ENCODE measurements at regions not wholly inside any gene's neighbourhood (a gene's known extent, or its start where the extent isn't known, plus 50 kb on each side); places are given as distances from the start of the nearest gene placed in this dataset.

- BruUV-seq (replicated peaks), result no TSS peak
- Histone ChIP-seq H3K4me2 (ENCODE audit: low read length) (no peak overlapping the region), H3K36me3 (ENCODE audit: control insufficient read depth in 1 of 2, insufficient read depth in 2 of 2, low read length in 2 of 2) (no peaks in the 10 kb centered on the region), H3K9ac (ENCODE audit: low read length) (no peak overlapping the region), H3K9me3 (ENCODE audit: control insufficient read depth in 1 of 2, insufficient read depth in 1 of 2, low read depth in 1 of 2, low read length in 2 of 2) (no peaks in the 10 kb centered on the region), H3K27ac (ENCODE audit: low read depth, low read length) (no peak overlapping the region), H3K4me1 (ENCODE audit: control insufficient read depth in 1 of 2, insufficient read depth in 2 of 2, low read length in 2 of 2) (peaks cover 3 to 17% of the 10 kb centered on the region in 2 experiments; a peak in 3 of 4 replicates), H4K20me1 (ENCODE audit: insufficient read depth) (no peaks in the 10 kb centered on the region), H3K9me2 (ENCODE audit: insufficient read depth) (no peaks in the 10 kb centered on the region), H2AFZ (ENCODE audit: low read depth, low read length, poor library complexity, severe bottlenecking) (no peak overlapping the region), H3K27me3 (ENCODE audit: insufficient read depth, low read length) (no peaks in the 10 kb centered on the region), H3K4me3 (replicated peaks in 1 of 2; ENCODE audit: low read depth in 1 of 2, low read length in 2 of 2) (no peak overlapping the region), H3K79me2 (ENCODE audit: insufficient read depth, low read length) (no peaks in the 10 kb centered on the region)
- ATAC-seq (no peak), DNase-seq (ENCODE audit: low read depth, low spot score) (no peak)
- ChIA-PET RAD21 (ENCODE audit: low non-redundant PET in 1 of 2, low total read pairs in 2 of 2, uncharacterized antibody in 2 of 2, unreplicated experiment in 2 of 2) (no interaction called here), POLR2A (no interaction called here), CTCF (no interaction called here)
- TF ChIP-seq ZBTB33 (IDR thresholded peaks at IDR 0.05; ENCODE audit: extremely low read depth, insufficient replicate concordance, low read length) (no peak), TCF7L2 (IDR thresholded peaks at IDR 0.05; ENCODE audit: borderline replicate concordance, extremely low read depth, insufficient read depth, insufficient read length) (no peak), ZFX (IDR thresholded peaks at IDR 0.05) (no peak), CEBPB (IDR thresholded peaks at IDR 0.05; ENCODE audit: low read depth) (no peak), JUND (IDR thresholded peaks at IDR 0.05) (no peak), POLR2AphosphoS5 (IDR thresholded peaks at IDR 0.05; ENCODE audit: low read depth, low read length) (no peak), EZH2 (IDR thresholded peaks at IDR 0.05) (no peak), RAD21 (IDR thresholded peaks at IDR 0.05; ENCODE audit: low read depth) (no peak)
- intact Hi-C loops (cut with micrococcal nuclease), result no loop called here
Measured at GRCh38 chr5:88436290-88436689, 167.6 kb upstream of the TMEM161B start.

- Histone ChIP-seq H3K4me2 (ENCODE audit: low read length) (no peak overlapping the region), H3K9ac (ENCODE audit: low read length) (no peak overlapping the region), H3K79me2 (ENCODE audit: insufficient read depth, low read length) (no peaks in the 10 kb centered on the region), H3K27me3 (ENCODE audit: insufficient read depth, low read length) (no peaks in the 10 kb centered on the region), H2AFZ (ENCODE audit: low read depth, low read length, poor library complexity, severe bottlenecking) (no peak overlapping the region), H4K20me1 (ENCODE audit: insufficient read depth) (no peaks in the 10 kb centered on the region), H3K9me2 (ENCODE audit: insufficient read depth) (no peaks in the 10 kb centered on the region), H3K4me1 (ENCODE audit: control insufficient read depth in 1 of 2, insufficient read depth in 2 of 2, low read length in 2 of 2) (no peaks in the 10 kb centered on the region), H3K36me3 (ENCODE audit: control insufficient read depth in 1 of 2, insufficient read depth in 2 of 2, low read length in 2 of 2) (no peaks in the 10 kb centered on the region), H3K4me3 (replicated peaks in 1 of 2; ENCODE audit: low read depth in 1 of 2, low read length in 2 of 2) (no peak overlapping the region), H3K27ac (ENCODE audit: low read depth, low read length) (no peak overlapping the region), H3K9me3 (ENCODE audit: control insufficient read depth in 1 of 2, insufficient read depth in 1 of 2, low read depth in 1 of 2, low read length in 2 of 2) (no peaks in the 10 kb centered on the region)
- ChIA-PET RAD21 (ENCODE audit: low non-redundant PET in 1 of 2, low total read pairs in 2 of 2, uncharacterized antibody in 2 of 2, unreplicated experiment in 2 of 2) (no interaction called here), POLR2A (no interaction called here), CTCF (no interaction called here)
- DNase-seq (ENCODE audit: low read depth, low spot score), result no peak
- no peak for TF ChIP-seq ZNF274 (IDR thresholded peaks at IDR 0.05; ENCODE audit: low read depth, low read length)
- BruUV-seq (replicated peaks), result no TSS peak
- no peak for ATAC-seq
- intact Hi-C loops (cut with micrococcal nuclease), result no loop called here
Measured at GRCh38 chr5:88428633-88429032, 160.0 kb upstream of the TMEM161B start.
